OCI-LY1 (cell line): ENCODE measurements at regions not wholly inside any gene's neighbourhood (a gene's known extent, or its start where the extent isn't known, plus 50 kb on each side); places are given as distances from the start of the nearest gene placed in this dataset.

Source experiments
- CTCF ChIP-seq: fragments of 200-600 bp; sonication (generic), shearing (Covaris generic); IDR thresholded peaks from 2 replicates; pipeline ENCODE4 v1.5.1; 2017; ENCODE audit warnings: mild to moderate bottlenecking, antibody characterized with exemption, low read length, moderate library complexity, mixed read lengths
- EZH2 ChIP-seq: fragments of 200-600 bp; sonication (generic), shearing (Covaris generic); IDR thresholded peaks from 2 replicates; pipeline ENCODE4 v1.8.0; 2017; ENCODE audit warnings: borderline replicate concordance, mixed run types, mild to moderate bottlenecking, antibody characterized with exemption, low read length, moderate library complexity, mixed read lengths

- TF ChIP-seq CTCF = no peak
- no peak for TF ChIP-seq EZH2
These were observed 103.3 kb upstream of the IGFBP3 start for GRCh38 chr7:46024263-46024916.
